Endothelial cell of umbilical vein (primary cell): ENCODE measurements at regions not wholly inside any gene's neighbourhood (a gene's known extent, or its start where the extent isn't known, plus 50 kb on each side); places are given as distances from the start of the nearest gene placed in this dataset.

Experiments
- BruUV-seq: library from RNA; stranded (reverse); fragments of 400-500 nt; replicated peaks from 2 replicates; lab custom pipeline; 2021; lab: Mats Ljungman, UMichigan
- CTCF ChIA-PET: fragments of 300-600, 350-600 bp; sonication (Branson Sonifier 250); formaldehyde crosslinking; loops from one replicate; lab custom pipeline; 2021; ENCODE audit warnings: antibody characterized with exemption, inconsistent platforms; lab: Charles Lee
- POLR2A ChIA-PET: fragments of 300-600, 350-600 bp; sonication (Branson Sonifier 250); formaldehyde crosslinking; loops from one replicate; lab custom pipeline; 2021; ENCODE audit warnings: antibody characterized with exemption, inconsistent platforms; lab: Charles Lee
- DNase-seq: peaks from one replicate; pipeline ENCODE4 v3.0.0-alpha.2; 2011; ENCODE audit warnings: low read depth, low spot score
- FAIRE-seq: peaks from 2 replicates; lab custom pipeline; 2011; peaks lifted over from hg19 to GRCh38; lab: Jason Lieb, UNC
- H2AFZ ChIP-seq: 2 replicates; pipeline ENCODE4 v1.6.0; 2012; ENCODE audit warnings: low read depth, low read length, control low read depth, inconsistent platforms
- H3K27ac ChIP-seq: 2 replicates; pipeline ENCODE4 v1.5.1; 2011; ENCODE audit warnings: low read depth, mild to moderate bottlenecking, control low read depth, low read length, moderate library complexity; ENCODE audit not compliant: insufficient read depth
- H3K27me3 ChIP-seq, 2 experiments: 2 replicates each; pipeline versions ENCODE4 v1.6.0 to v1.6.1; 2011; ENCODE audit warnings: low read length in 2 of 2, mixed read lengths in 1 of 2; ENCODE audit not compliant: control insufficient read depth in 2 of 2, insufficient read depth in 2 of 2
- H3K36me3 ChIP-seq, 2 experiments: 2 replicates in 1 of 2; 3 replicates in 1 of 2; pipeline ENCODE4 v1.5.1; 2011; ENCODE audit warnings: low read length in 2 of 2, mild to moderate bottlenecking in 1 of 2, moderate library complexity in 1 of 2; ENCODE audit not compliant: control insufficient read depth in 2 of 2, insufficient read depth in 2 of 2; ENCODE audit errors: extremely low read depth in 1 of 2
- H3K4me1 ChIP-seq: 3 replicates; pipeline ENCODE4 v1.5.1; 2011; ENCODE audit warnings: mild to moderate bottlenecking, low read length; ENCODE audit not compliant: control insufficient read depth, insufficient read depth; ENCODE audit errors: extremely low read depth
- H3K4me2 ChIP-seq: 2 replicates; pipeline ENCODE4 v1.6.1; 2011; ENCODE audit warnings: low read length, control low read depth, mixed read lengths; ENCODE audit not compliant: insufficient read depth
- H3K4me3 ChIP-seq, 3 experiments: fragments of 200-600 bp in 1 of 3; sonication (generic), shearing (Covaris generic) in 1 of 3; replicated peaks in 1 of 3; 2 replicates each; pipeline ENCODE4 v1.5.1; 2011 to 2016; ENCODE audit warnings: control low read depth in 3 of 3, low read length in 3 of 3, mild to moderate bottlenecking in 2 of 3, inconsistent platforms in 1 of 3, low read depth in 1 of 3, moderate library complexity in 1 of 3; ENCODE audit not compliant: insufficient read depth in 1 of 3
- H3K79me2 ChIP-seq: 2 replicates; pipeline ENCODE4 v1.6.0; 2012; ENCODE audit warnings: low read length, inconsistent platforms; ENCODE audit not compliant: control insufficient read depth, insufficient read depth
- H3K9ac ChIP-seq: replicated peaks from 2 replicates; pipeline ENCODE3; 2011; ENCODE audit warnings: low read length, control low read depth; ENCODE audit not compliant: insufficient read depth; ENCODE audit errors: extremely low read depth
- H3K9me1 ChIP-seq: replicated peaks from 3 replicates; pipeline ENCODE4 v1.6.0; 2011; ENCODE audit warnings: mild to moderate bottlenecking, low read length; ENCODE audit not compliant: control insufficient read depth, insufficient read depth; ENCODE audit errors: extremely low read depth
- H3K9me3 ChIP-seq: replicated peaks from 2 replicates; pipeline ENCODE4 v1.5.1; 2012; ENCODE audit warnings: low read length, inconsistent platforms; ENCODE audit not compliant: control insufficient read depth, insufficient read depth
- H4K20me1 ChIP-seq: replicated peaks from 2 replicates; pipeline ENCODE3; 2011; ENCODE audit warnings: mild to moderate bottlenecking, low read length; ENCODE audit not compliant: control insufficient read depth, insufficient read depth; ENCODE audit errors: extremely low read depth
- EZH2 ChIP-seq: IDR thresholded peaks from 2 replicates; pipeline ENCODE4 v1.6.1; 2012; ENCODE audit warnings: borderline replicate concordance, low read depth, mild to moderate bottlenecking, moderate library complexity, low read length, inconsistent platforms; ENCODE audit not compliant: severe bottlenecking
- FOS ChIP-seq: IDR thresholded peaks from 2 replicates; pipeline ENCODE4 v1.6.1; 2011; ENCODE audit warnings: mild to moderate bottlenecking, low read length, moderate library complexity, borderline replicate concordance; ENCODE audit not compliant: insufficient read depth
- GATA2 ChIP-seq: IDR thresholded peaks from 2 replicates; pipeline ENCODE4 v1.7.0; 2011; ENCODE audit warnings: low read depth, mild to moderate bottlenecking, moderate library complexity, mixed read lengths, low read length; ENCODE audit not compliant: insufficient read length, insufficient read depth
- JUN ChIP-seq: IDR thresholded peaks from 2 replicates; pipeline ENCODE4 v1.6.1; 2011; ENCODE audit warnings: borderline replicate concordance, low read depth; ENCODE audit not compliant: insufficient read length, insufficient read depth
- MYC ChIP-seq: IDR thresholded peaks from one replicate; pipeline ENCODE4 v1.6.1; 2011; ENCODE audit warnings: mild to moderate bottlenecking, low read depth, low read length
- POLR2A ChIP-seq: IDR thresholded peaks from 2 replicates; pipeline ENCODE4 v1.6.1; 2012; ENCODE audit warnings: low read depth, mild to moderate bottlenecking, control low read depth, low read length
- POLR2AphosphoS5 ChIP-seq: IDR thresholded peaks from 2 replicates; pipeline ENCODE4 v1.6.1; 2012; ENCODE audit warnings: low read depth, mild to moderate bottlenecking, control low read depth, low read length, moderate library complexity; ENCODE audit not compliant: insufficient read depth
- dilution Hi-C: fragments of 300-500 bp; cut with MboI; formaldehyde crosslinking; loops from one replicate; pipeline ENCODE4 v1.15.0; 2019; ENCODE audit warnings: low sequenced_read_pairs; ENCODE audit not compliant: extremely low pct_ligation_motif_present
- intact Hi-C: fragments of 100-400 bp; cut with micrococcal nuclease; formaldehyde crosslinking; loops from one replicate; pipeline ENCODE4 v1.10.0; 2022
- TF ChIP-seq, protein P1 (sequence below): IDR thresholded peaks from 2 replicates; pipeline ENCODE4 v1.6.1; 2011; ENCODE audit not compliant: insufficient read depth, insufficient read length
- TF ChIP-seq, protein P2 (sequence below), 2 donors: IDR thresholded peaks; 1 replicate in 1 of 2; 2 replicates in 1 of 2; pipeline ENCODE4 v1.5.1; 2011; ENCODE audit warnings: low read length in 2 of 2, mild to moderate bottlenecking in 2 of 2, moderate library complexity in 2 of 2, control low read depth in 1 of 2, inconsistent platforms in 1 of 2, low read depth in 1 of 2; ENCODE audit not compliant: insufficient read depth in 1 of 2; ENCODE audit errors: extremely low read depth in 1 of 2

DNA sequence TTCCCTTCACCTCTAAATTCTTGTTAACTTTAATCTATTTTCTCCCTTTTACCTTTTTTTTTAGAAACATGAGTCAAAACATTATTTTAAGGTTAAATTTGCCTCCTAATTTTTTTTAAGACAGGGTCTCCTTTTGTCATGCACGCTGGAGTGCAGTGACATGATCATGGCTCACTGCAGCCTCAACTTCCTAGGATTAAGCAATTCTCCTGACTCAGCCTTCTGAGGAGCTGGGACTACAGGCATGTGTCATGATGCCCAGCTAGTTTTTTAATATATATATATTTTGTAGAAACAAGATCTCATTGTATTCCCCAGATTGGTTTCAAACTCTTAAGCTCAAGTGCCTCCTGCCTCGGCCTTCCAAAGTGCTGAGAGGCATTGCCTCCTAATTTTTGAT is 424.7 kb upstream of the FAM174A start:
- no peak for FAIRE-seq
- ChIA-PET POLR2A (no interaction called here), CTCF (no interaction called here)

More for the DNA sequence above, 424.7 kb upstream of the FAM174A start:
- no peaks in the 10 kb centered on the region for H3K4me1 ChIP-seq
- dilution Hi-C loops = no loop called here
- no peak overlapping the region for H2AFZ ChIP-seq
- H3K27ac ChIP-seq = no peak overlapping the region
- H3K27me3 ChIP-seq = no peaks in the 10 kb centered on the region
- H3K9me3 ChIP-seq = no peaks in the 10 kb centered on the region
- intact Hi-C loops = no loop called here
- DNase-seq = no peak
- no TSS peak for BruUV-seq
- H3K79me2 ChIP-seq = no peaks in the 10 kb centered on the region
- no peak overlapping the region for H3K9ac ChIP-seq
- no peaks in the 10 kb centered on the region for H4K20me1 ChIP-seq
- no peaks in the 10 kb centered on the region for H3K9me1 ChIP-seq
- H3K4me3 ChIP-seq = no peak overlapping the region
- TF ChIP-seq POLR2AphosphoS5 (no peak), MYC (no peak), GATA2 (no peak), JUN (no peak), FOS (no peak), POLR2A (no peak), EZH2 (no peak)
- TF ChIP-seq, protein P1, sequence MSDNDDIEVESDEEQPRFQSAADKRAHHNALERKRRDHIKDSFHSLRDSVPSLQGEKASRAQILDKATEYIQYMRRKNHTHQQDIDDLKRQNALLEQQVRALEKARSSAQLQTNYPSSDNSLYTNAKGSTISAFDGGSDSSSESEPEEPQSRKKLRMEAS = no peak
- TF ChIP-seq, protein P2, sequence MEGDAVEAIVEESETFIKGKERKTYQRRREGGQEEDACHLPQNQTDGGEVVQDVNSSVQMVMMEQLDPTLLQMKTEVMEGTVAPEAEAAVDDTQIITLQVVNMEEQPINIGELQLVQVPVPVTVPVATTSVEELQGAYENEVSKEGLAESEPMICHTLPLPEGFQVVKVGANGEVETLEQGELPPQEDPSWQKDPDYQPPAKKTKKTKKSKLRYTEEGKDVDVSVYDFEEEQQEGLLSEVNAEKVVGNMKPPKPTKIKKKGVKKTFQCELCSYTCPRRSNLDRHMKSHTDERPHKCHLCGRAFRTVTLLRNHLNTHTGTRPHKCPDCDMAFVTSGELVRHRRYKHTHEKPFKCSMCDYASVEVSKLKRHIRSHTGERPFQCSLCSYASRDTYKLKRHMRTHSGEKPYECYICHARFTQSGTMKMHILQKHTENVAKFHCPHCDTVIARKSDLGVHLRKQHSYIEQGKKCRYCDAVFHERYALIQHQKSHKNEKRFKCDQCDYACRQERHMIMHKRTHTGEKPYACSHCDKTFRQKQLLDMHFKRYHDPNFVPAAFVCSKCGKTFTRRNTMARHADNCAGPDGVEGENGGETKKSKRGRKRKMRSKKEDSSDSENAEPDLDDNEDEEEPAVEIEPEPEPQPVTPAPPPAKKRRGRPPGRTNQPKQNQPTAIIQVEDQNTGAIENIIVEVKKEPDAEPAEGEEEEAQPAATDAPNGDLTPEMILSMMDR (IDR thresholded peaks at IDR 0.05; ENCODE audit: extremely low read depth in 1 of 2, insufficient read depth in 1 of 2, low read depth in 1 of 2, low read length in 2 of 2) = no peak
- no peaks in the 10 kb centered on the region for H3K36me3 ChIP-seq
- H3K4me2 ChIP-seq = no peak overlapping the region
